HUES6 (cell line): ENCODE measurements at regions not wholly inside any gene's neighbourhood (a gene's known extent, or its start where the extent isn't known, plus 50 kb on each side); places are given as distances from the start of the nearest gene placed in this dataset.
"Not testable (repeated sequence)": the region's sequence is repeated elsewhere in the genome, so short reads cannot be mapped to it uniquely, and the experiment has no call there.

Experiments used
- H3K27ac ChIP-seq: 2 replicates; pipeline ENCODE4 v1.7.0; 2013; ENCODE audit warnings: low read depth, mild to moderate bottlenecking, low read length, inconsistent platforms
- H3K27me3 ChIP-seq: 2 replicates; pipeline ENCODE4 v1.6.1; 2013; ENCODE audit warnings: low read length; ENCODE audit not compliant: control insufficient read depth, insufficient read depth
- H3K36me3 ChIP-seq: 2 replicates; pipeline ENCODE4 v1.6.1; 2013; ENCODE audit warnings: low read length; ENCODE audit not compliant: control insufficient read depth, insufficient read depth
- H3K4me1 ChIP-seq: 2 replicates; pipeline ENCODE4 v1.6.1; 2013; ENCODE audit warnings: low read length; ENCODE audit not compliant: control insufficient read depth, insufficient read depth
- H3K4me3 ChIP-seq: 2 replicates; pipeline ENCODE4 v1.5.1; 2013; ENCODE audit warnings: low read depth, low read length
- H3K9ac ChIP-seq: one replicate; pipeline ENCODE4 v1.6.1; 2013; ENCODE audit warnings: mild to moderate bottlenecking, low read length
- H3K9me3 ChIP-seq: 2 replicates; pipeline ENCODE4 v1.6.1; 2013; ENCODE audit warnings: low read depth, low read length; ENCODE audit not compliant: control insufficient read depth, insufficient read depth

- H3K27ac ChIP-seq: no peak overlapping the region
- no peaks in the 10 kb centered on the region for H3K4me1 ChIP-seq
- no peaks in the 10 kb centered on the region for H3K27me3 ChIP-seq
- no peaks in the 10 kb centered on the region for H3K36me3 ChIP-seq
- no peak overlapping the region for H3K9ac ChIP-seq
- no peaks in the 10 kb centered on the region for H3K9me3 ChIP-seq
- H3K4me3 ChIP-seq: no peak overlapping the region
Measured at GRCh38 chr2:106292627-106293026, 98.5 kb upstream of the UXS1 start.

- Histone ChIP-seq H3K36me3 (no peaks in the 10 kb centered on the region), H3K9me3 (no peaks in the 10 kb centered on the region), H3K4me1 (no peaks in the 10 kb centered on the region), H3K4me3 (no peak overlapping the region), H3K27me3 (no peaks in the 10 kb centered on the region), H3K9ac (no peak overlapping the region), H3K27ac (no peak overlapping the region)
Measured at GRCh38 chr2:106288873-106289272, 94.8 kb upstream of the UXS1 start.

GRCh38 chr2:106285237-106285829, 91.2 kb upstream of the UXS1 start:
- Histone ChIP-seq H3K9ac (no peak overlapping the region), H3K4me3 (no peak overlapping the region), H3K4me1 (no peaks in the 10 kb centered on the region), H3K9me3 (no peaks in the 10 kb centered on the region), H3K27me3 (no peaks in the 10 kb centered on the region), H3K27ac (no peak overlapping the region), H3K36me3 (no peaks in the 10 kb centered on the region)

GRCh38 chr2:106284691-106285202, 90.6 kb upstream of the UXS1 start:
- Histone ChIP-seq H3K4me3 (no peak overlapping the region), H3K27ac (no peak overlapping the region), H3K4me1 (no peaks in the 10 kb centered on the region), H3K36me3 (no peaks in the 10 kb centered on the region), H3K27me3 (no peaks in the 10 kb centered on the region), H3K9ac (no peak overlapping the region), H3K9me3 (no peaks in the 10 kb centered on the region)

GRCh38 chr2:106284255-106284654, 90.2 kb upstream of the UXS1 start:
- Histone ChIP-seq H3K9ac (no peak overlapping the region), H3K27me3 (no peaks in the 10 kb centered on the region), H3K36me3 (no peaks in the 10 kb centered on the region), H3K27ac (no peak overlapping the region), H3K4me3 (no peak overlapping the region), H3K4me1 (no peaks in the 10 kb centered on the region), H3K9me3 (no peaks in the 10 kb centered on the region)

GRCh38 chr2:106283228-106284152, 89.4 kb upstream of the UXS1 start:
- H3K9ac ChIP-seq, H3K27me3 ChIP-seq, H3K9me3 ChIP-seq, H3K4me1 ChIP-seq, H3K4me3 ChIP-seq, H3K27ac ChIP-seq, H3K36me3 ChIP-seq: not testable (repeated sequence)

GRCh38 chr2:106282462-106283170, 88.5 kb upstream of the UXS1 start:
- Histone ChIP-seq H3K4me3 (no peak overlapping the region), H3K9ac (no peak overlapping the region), H3K27me3 (no peaks in the 10 kb centered on the region), H3K4me1 (no peaks in the 10 kb centered on the region), H3K27ac (no peak overlapping the region), H3K9me3 (no peaks in the 10 kb centered on the region), H3K36me3 (no peaks in the 10 kb centered on the region)

GRCh38 chr2:106281907-106282430, 87.9 kb upstream of the UXS1 start:
- H3K36me3 ChIP-seq, H3K4me3 ChIP-seq, H3K27me3 ChIP-seq, H3K9me3 ChIP-seq, H3K27ac ChIP-seq, H3K9ac ChIP-seq, H3K4me1 ChIP-seq: not testable (repeated sequence)

- Histone ChIP-seq H3K4me1 (no peaks in the 10 kb centered on the region), H3K27ac (no peak overlapping the region), H3K9me3 (no peaks in the 10 kb centered on the region), H3K4me3 (no peak overlapping the region), H3K36me3 (no peaks in the 10 kb centered on the region), H3K9ac (no peak overlapping the region), H3K27me3 (no peaks in the 10 kb centered on the region)
Measured at GRCh38 chr2:106280722-106281446, 86.8 kb upstream of the UXS1 start.

- no peaks in the 10 kb centered on the region for H3K36me3 ChIP-seq
- H3K4me3 ChIP-seq: no peak overlapping the region
- no peaks in the 10 kb centered on the region for H3K4me1 ChIP-seq
- H3K27me3 ChIP-seq: no peaks in the 10 kb centered on the region
- H3K27ac ChIP-seq: no peak overlapping the region
- no peaks in the 10 kb centered on the region for H3K9me3 ChIP-seq
- no peak overlapping the region for H3K9ac ChIP-seq
Measured at GRCh38 chr2:106280224-106280623, 86.1 kb upstream of the UXS1 start.
